GM19328 (cell line): ENCODE measurements at regions not wholly inside any gene's neighbourhood (a gene's known extent, or its start where the extent isn't known, plus 50 kb on each side); places are given as distances from the start of the nearest gene placed in this dataset.

Source experiments
- ATAC-seq: cut with Tn5 transposase; IDR thresholded peaks from one replicate; pipeline ENCODE4 v1.9.1; 2021; ENCODE audit warnings: mild to moderate bottlenecking, moderate library complexity; ENCODE audit not compliant: unreplicated experiment

DNA sequence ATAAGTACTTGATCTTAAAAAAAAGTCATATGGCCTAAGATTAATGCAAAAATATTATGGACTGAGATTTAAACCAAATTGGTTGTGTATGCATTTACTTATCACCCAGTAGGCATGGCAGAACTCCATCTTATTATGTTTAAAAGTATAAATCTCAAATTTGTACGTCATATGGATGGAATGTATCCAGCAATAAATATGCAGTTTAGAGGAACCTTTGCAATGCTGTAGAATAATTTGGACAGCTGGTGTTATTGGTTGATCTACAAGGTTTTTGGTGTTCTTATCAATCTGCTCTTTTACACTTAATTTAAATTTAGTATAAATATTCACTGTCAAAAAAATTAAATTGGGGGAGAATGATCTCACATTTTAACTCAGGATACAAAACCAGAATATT is 640.2 kb downstream of the SATB2 start:
- no peak for ATAC-seq

DNA sequence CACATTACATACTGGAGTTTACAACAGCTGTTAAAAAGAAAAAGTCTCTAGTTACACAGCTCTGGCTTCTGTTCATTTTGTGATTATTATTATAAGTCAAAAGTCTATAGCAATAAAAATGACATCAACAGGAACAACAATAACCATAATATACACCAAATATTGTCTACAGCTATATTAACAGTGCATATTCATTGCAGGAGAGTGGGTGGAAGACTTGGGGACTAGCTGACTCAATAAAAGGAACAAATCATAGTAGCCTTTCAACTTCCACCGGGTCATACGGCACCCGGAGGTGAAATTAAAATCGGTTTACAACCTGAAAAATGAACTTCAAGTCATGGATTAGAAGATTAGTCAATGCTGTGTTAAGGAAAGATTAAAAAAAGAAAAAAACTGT is 642.1 kb downstream of the SATB2 start:
- ATAC-seq = no peak

DNA sequence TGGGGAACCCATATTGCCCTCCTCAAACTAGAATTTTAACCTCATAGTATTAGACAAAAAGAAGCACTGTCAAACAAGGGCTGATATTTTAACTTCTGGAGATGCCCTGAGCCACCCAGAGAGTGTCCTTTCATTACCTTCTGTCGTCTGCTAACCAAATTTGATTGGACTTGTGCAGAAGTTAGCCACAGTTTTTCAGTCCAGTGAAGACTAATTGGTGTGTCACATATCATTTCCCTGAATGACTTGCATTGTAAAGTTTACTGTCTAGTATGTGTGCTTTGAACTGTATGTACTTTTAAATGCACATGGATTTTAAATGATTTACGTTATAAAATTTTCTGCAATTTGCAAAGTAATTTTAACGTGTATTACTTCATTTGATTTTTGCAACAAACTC is 646.5 kb downstream of the SATB2 start:
- no peak for ATAC-seq

DNA sequence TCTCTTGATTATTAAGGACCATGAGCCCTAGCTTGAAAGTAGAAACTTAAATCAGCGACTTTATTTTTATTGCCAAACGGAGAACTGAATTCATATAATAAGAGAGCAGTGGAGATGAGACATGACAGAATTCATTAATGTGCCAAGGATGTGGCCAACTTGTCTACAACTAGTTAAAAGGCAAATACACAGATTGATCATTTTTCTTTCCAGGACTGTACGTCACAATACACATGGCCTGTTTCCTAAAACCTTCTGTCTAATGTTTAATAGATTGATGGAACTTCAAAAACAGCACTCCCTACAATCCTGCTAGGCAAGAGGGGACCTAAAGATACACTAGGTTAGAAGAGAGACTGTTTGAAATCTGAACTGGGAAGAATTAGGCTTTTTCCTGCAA is 647.8 kb downstream of the SATB2 start:
- no peak for ATAC-seq

DNA sequence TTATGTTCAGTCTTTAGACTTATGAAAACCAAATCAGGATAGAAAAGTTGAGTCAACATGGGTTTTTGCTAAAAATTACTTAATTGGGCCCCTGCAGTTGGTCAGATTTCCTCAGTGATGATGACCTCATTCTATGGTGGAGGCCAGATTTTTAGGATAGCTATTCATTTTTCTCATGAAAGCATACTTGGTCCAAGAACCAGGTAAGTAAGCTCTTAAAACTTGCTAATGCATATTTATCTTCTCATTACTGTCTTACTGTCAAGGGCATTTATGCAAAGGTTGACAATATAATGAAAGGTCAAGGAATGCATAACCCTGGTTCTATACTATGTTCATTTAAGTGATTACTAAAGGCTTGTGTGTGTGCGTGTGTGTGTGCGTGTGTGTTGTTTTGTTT is 650.6 kb downstream of the SATB2 start:
- ATAC-seq = no peak

DNA sequence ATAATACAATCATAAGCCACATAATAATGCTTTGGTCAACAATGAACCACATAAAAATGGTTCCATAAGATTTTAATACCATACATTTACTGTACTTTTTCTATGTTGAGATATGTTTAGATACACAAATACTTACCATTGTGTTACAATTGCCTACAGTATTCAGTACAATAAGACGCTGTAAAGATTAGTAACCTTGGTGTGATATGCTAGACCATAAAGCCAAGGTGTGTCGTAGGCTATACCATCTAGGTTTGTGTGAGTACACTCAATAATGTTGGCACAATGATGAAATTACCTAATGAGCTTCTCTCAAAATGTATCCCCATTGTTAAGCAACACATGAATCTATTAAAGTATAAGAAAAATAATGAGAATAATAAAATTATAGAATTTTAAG is 662.3 kb downstream of the SATB2 start:
- no peak for ATAC-seq

DNA sequence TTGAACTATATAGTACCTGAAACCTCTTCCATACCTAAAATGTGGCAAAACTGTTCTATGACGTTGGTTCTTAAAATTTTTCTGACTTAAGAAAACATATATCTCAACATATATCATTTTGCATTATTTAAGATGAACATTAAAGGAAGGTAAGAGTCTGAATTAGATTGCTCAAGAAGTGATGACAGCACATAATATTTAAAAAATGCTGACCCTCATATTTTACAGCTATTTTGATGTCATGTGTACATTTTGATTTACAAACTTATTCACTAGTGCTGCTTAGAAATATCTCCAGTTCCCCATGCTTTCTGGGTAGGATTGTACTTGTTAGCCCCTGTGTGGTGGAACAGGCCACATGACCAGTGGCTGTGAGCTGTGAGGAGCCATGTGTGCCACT is 666.1 kb downstream of the SATB2 start:
- ATAC-seq = no peak

DNA sequence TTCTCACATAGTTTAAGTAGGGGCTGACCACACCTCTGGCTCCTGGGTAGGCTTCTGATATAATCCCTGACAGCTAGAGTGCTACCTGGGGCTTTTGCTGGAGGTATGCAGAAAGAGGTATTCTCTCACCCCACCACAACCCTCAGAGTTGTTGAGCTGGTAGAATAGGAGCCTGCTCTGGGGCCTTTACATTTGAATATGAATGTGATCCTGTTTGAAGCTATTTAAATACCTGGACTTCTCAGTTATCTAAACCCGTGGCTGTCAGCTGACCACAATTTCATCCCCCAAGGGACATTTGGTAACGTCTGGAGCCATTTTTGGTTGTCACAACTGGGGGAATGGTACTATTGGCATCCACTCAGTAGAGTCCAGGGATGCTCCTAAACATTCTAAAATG is 669.1 kb downstream of the SATB2 start:
- ATAC-seq = no peak

DNA sequence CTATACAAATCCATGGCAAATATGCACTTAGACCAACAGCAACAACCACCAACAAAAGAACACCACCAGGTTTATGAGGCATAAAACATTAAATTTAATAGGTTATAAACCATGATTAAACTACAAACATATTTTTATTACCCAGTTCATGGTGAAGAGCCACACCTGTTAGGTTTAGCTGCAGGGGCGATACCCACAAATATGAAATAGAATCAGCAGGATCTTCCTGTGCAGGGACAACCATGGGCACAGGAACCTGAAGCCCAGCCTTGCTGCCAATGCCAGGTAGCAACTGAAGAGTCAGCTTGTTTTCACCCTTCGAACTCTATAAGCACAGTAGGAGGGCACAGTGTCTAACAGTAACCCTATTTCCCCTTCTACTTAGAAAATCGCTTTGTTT is 675.0 kb downstream of the SATB2 start:
- ATAC-seq = no peak

DNA sequence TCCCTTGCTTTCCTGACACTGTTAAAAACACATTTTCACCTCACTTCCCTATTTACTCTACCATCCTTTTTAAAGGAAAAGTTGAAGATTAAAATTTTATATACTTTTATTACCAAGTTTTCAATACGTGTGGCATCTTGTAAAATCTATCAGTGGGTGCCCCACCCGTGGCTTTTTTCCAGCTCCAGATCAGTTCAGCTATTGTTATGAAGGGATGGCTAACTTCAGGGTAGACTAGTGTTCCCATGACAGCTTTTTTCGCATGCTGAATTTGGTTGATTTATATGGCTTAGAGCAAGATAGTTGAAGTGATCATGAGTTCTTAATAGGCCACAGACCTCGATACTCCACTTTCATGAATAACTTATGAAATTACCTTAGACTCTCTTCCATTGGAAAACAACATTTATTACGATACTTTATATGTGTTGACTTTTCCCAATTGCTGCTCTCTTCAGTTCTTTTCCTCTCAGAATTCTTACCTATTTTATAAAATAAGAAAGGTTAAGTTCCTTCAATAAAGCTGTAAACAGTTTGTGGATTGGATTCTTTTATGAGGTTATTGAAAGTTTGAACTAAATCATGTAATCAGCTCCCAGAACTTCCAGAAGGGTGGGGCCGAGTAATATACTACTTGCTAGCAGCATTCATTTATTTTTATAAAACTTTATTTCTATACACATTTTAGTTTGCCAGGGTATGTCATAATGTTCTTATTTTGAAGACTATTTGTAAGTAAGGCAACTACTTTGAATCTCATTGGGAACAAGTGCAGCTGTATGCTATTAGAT is 680.9 kb downstream of the SATB2 start:
- ATAC-seq = no peak

DNA sequence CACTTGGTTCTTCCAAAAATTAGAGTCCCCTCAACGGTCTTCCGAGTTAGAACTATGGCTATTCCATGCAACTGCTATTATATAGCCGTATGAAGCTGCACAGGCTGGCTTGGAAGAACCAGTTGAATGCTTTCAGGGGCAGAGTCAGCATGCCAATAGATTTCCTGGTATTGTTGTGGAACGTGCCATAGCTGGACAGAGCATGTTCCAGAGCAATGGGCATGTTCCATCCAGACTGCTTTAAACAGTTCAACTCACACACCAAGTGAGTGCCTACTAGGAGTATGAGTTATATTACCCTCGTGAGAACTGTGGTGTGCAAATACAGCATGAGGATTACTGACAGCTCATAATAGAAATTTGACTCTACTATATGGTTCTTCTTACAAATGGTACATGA is 682.0 kb downstream of the SATB2 start:
- ATAC-seq = no peak

DNA sequence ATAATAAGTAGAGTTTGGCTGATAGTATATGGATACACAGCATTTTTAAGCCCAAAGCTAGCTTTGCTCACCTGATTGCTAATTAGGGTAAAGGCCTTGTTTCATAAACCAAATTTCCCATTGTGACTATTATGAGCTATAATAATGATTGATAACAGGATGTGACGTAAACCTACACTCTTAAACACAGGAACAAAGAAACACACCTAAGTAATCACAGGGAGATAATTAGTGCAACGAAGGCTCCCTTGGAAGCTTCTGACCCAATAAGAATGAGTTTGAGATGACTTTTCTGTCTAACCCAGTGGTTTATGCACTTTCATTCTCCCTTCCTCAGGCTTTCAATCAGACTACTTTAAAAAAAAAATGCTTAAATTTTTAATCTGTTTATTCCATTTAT is 683.2 kb downstream of the SATB2 start:
- ATAC-seq = no peak

DNA sequence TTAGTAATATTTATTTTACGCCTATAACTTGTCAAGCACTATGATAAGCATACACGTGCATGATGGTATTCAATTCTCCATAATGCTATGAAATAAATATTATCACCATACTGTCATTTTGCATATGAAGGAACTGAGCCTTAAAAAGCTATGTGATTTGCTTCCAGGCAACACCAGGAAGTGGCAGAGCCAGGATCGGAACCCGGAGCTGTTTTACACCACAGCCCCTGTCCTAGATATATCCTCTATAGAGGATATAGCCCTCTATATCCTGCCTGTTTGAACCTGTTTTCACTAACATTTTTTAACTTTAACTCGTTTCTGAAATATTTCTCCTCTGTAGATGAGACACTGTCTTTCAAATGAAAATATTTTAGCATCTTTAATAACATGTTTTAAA is 690.0 kb downstream of the SATB2 start:
- no peak for ATAC-seq

DNA sequence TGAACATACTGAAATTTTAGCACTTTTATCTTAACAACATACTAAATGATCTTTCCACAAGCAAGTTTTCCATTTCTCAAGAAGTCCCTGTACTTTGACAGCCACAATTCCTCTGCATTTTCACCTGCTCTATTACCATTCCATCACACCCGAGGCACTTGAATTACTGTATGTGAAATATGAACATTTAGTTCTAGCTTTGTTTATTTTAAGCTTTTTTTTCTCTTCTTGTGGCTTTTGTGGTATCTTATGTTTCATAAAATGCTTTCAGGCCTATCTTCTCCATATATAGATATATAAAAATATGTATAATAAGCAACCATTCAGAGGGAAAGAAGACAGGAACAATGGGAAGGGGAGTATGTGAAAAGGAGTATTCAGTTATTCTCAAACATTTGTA is 693.9 kb downstream of the SATB2 start:
- ATAC-seq = no peak

DNA sequence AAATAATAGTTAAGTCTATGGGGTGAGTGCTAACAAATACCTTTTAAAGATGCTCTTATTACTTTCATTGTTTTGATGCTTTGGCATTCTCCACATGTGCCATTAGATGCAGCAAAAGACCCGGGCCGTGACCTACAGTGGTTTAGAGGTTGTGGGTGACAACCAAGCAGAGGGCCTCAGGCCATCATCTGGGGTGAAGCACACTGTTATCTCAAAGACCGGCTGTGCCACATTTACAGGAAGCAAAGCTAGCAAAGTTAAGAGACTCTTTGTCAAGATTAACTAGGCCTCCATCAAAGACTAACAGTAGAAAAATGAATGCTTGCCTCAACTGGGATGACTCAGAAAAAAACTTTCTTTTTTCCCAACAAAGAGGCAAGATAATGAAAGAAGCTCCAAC is 695.3 kb downstream of the SATB2 start:
- ATAC-seq = no peak

DNA sequence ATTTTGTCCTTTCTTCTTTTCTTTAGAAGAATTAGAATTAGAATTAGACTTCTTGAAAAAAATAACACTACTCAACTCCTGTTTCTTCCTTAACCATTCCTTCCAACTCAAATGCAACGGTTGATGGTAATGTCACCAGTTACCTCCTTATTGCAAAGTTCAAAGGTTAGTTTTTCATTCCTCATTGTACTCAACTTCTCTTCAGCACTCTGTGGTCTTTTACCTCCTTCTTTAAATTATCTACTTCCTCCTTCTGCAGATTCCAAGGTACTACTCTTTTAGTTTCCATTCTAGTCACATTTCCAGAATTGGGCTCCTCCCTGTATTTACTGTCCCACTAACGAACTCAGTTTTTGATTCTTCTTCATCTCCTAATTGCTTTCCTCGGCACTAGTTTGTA is 700.7 kb downstream of the SATB2 start:
- no peak for ATAC-seq

DNA sequence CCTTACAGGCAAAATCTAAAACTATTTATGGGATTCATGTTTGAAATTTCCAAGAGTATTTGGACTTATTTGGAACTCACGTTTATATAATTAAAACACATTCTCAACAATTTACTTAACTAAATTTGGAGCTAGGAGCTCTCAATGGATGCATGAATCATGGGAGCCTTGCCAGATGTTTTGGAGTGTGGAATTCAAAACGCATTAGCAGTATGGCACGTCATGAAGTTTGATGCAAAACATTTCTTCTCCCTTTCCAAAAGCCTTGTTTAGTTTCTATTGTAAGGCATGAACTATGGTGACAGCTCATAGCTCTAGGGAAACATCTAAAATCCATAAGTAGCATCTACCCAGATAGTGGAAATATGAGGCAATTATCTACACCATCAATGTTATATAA is 701.6 kb downstream of the SATB2 start:
- no peak for ATAC-seq

DNA sequence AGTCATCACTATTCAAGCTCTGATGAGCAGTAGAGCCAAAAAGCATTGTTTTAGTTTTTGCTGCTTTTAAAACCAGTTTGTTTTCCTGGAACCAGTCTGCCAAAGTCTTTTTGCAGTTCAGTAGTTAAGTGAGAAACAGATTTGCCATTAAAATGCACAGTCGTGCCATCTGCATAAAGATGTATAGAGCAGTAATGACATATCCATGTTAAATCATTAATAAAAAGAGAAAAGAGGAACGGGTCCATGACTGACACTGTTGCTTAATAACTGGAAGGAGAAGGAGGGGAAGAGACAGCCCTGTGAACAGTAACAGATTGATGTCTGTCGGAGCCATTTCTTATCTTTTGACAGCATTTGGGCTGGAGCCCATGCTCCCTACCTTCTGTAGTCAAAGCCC is 704.6 kb downstream of the SATB2 start:
- no peak for ATAC-seq

DNA sequence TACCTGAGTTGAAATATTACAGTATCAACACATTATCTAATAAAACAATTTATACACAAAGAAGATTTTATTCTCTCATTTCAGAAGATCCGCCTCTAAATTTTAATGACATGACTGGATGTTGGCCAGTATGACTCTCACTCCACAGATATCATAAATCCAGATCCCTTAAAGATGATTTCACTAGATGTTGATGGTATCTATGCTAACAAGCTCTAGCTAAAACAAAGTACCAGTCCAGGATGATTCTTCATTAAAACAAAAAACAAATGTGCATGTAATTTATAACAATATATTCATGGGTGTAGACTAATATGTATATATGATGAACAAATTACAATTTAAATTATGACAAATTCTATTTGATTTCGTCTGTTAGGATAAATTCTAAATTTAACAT is 708.4 kb downstream of the SATB2 start:
- no peak for ATAC-seq

DNA sequence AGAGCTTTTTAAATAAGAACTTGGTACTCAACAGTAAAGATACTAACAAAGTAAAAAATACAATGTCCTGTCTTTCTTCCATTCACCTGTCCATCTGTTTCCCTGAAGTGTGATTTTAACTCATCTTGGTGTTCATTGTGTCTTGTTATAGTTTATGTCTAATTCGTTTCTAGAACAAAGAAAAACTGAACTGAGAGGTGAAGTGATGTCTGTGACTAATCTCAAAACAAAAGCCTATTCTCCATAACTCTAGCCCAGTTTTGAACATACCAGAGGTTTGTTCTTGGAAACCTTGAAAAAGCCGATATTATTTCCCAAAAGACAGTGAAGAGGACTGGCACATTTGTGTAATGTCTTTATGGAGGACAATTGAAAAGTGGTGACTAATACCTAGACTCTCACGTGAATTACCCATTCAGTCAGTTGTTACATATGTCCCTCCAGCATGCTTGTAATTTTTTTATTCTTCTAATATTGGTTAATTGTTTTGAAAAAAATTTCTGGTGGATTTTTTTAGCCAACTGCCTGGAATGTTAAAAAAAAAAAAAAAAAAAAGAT is 725.8 kb downstream of the SATB2 start:
- no peak for ATAC-seq

DNA sequence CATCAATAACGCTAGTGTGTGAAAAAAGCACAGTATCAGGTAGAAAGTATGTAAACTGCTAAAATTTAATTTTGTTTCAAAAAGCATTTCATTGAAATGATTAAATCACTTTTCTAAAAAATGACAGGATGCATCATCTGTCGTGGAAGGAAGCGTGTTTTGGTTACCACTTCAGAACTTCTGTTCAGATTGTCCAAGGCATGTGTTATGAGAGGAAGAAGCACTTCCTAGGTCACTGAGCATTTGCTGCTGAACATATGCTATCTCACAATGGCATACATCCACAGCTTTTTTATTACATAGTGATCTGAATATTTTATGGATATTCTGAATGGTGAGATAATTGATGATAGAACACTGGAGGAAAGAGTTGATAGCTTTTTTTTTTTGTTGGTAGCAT is 737.5 kb downstream of the SATB2 start:
- no peak for ATAC-seq

DNA sequence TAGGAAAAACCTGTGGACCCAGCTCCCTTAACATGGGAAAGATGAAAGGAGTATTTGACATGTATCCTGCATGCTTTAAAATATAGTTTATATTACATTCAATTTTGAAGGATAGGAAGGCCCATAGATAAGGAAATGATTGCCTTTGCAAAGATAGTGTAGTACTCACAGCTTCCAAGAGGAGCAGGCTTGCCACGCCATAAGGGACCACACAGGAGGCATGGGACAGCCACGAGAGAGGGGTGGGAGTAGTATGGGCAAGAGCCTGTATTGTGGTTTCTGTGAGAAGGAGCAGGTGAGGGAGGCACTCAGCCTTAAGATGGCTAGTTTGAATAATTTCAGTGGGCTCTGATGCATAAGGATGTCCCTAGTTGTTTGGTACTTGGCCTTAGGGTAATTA is 740.3 kb downstream of the SATB2 start:
- no peak for ATAC-seq

DNA sequence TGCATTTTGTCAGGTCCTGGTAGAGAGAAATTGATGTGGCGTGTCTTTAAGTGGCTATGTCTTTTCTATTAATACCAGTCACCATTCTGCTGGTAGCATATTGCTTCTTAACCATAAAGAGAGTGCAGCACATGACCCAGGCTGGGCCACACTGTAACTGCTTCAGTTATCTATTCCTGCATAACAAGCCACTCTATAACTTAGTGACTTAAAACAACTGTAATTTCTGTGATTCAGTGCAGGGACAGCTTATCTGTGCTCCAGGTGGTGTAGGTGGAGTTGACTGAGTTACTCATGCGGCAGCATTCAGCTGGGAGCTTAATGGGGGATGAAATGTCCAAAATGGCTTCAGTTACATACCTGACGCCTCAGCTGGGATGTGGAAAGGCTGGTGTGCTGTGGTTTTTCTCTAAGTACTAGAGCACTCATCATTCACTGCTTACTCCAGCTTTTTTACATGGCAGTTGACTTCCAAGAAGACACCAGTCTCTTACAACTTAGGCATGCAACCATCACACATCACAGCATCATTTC is 742.4 kb downstream of the SATB2 start:
- no peak for ATAC-seq
